Caco-2 (cell line): ENCODE measurements at regions not wholly inside any gene's neighbourhood (a gene's known extent, or its start where the extent isn't known, plus 50 kb on each side); places are given as distances from the start of the nearest gene placed in this dataset.

Experiments used
- BruUV-seq: library from RNA; stranded (reverse); fragments of 400-500 nt; replicated peaks from 2 replicates; lab custom pipeline; 2021; lab: Mats Ljungman, UMichigan
- CTCF ChIA-PET: fragments of 300-600 bp; sonication (Branson Sonifier 250); formaldehyde crosslinking; loops from one replicate; lab custom pipeline; 2022; ENCODE audit warnings: antibody characterized with exemption; lab: Charles Lee
- POLR2A ChIA-PET: fragments of 300-600 bp; sonication (Branson Sonifier 250); formaldehyde crosslinking; loops from one replicate; lab custom pipeline; 2022; ENCODE audit warnings: antibody characterized with exemption; lab: Charles Lee
- DNase-seq, 2 experiments: peaks; one replicate each; pipeline versions ENCODE4 v3.0.0 to v3.0.0-alpha.2; 2020 to 2022
- H3K27me3 ChIP-seq: replicated peaks from 2 replicates; pipeline ENCODE4 v1.6.0; 2011; ENCODE audit warnings: low read length; ENCODE audit not compliant: control insufficient read depth, insufficient read depth
- H3K36me3 ChIP-seq: 2 replicates; pipeline ENCODE4 v1.5.1; 2011; ENCODE audit warnings: low read length; ENCODE audit not compliant: control insufficient read depth, insufficient read depth
- H3K4me1 ChIP-seq: fragments of 250-450 bp; sonication (Bioruptor Pico); 2 replicates; pipeline ENCODE4 v1.5.1; 2020; ENCODE audit warnings: mild to moderate bottlenecking
- H3K4me3 ChIP-seq: 2 replicates; pipeline ENCODE4 v1.5.1; 2011; ENCODE audit warnings: low read depth, mild to moderate bottlenecking, control low read depth, low read length
- H3K9me3 ChIP-seq: fragments of 250-450 bp; sonication (Bioruptor Pico); 2 replicates; pipeline ENCODE4 v1.5.1; 2020; ENCODE audit warnings: mild to moderate bottlenecking, moderate library complexity
- H3K27ac Mint-ChIP-seq: one replicate; pipeline ENCODE4 v1.8.0; 2022; ENCODE audit warnings: mixed read lengths; ENCODE audit not compliant: unreplicated experiment
- H3K27me3 Mint-ChIP-seq: one replicate; pipeline ENCODE4 v1.8.0; 2022; ENCODE audit warnings: mixed read lengths; ENCODE audit not compliant: insufficient read depth, unreplicated experiment
- H3K36me3 Mint-ChIP-seq: one replicate; pipeline ENCODE4 v1.8.0; 2022; ENCODE audit warnings: mild to moderate bottlenecking, mixed read lengths; ENCODE audit not compliant: insufficient read depth, unreplicated experiment
- H3K4me1 Mint-ChIP-seq: one replicate; pipeline ENCODE4 v1.8.0; 2022; ENCODE audit warnings: low read depth, mixed read lengths; ENCODE audit not compliant: unreplicated experiment
- H3K4me3 Mint-ChIP-seq: one replicate; pipeline ENCODE4 v1.8.0; 2022; ENCODE audit warnings: mild to moderate bottlenecking, moderate library complexity, mixed read lengths; ENCODE audit not compliant: unreplicated experiment
- H3K9me3 Mint-ChIP-seq: one replicate; pipeline ENCODE4 v1.8.0; 2022; ENCODE audit warnings: mixed read lengths; ENCODE audit not compliant: unreplicated experiment
- intact Hi-C: fragments of 100-400 bp; cut with micrococcal nuclease; formaldehyde crosslinking; loops from one replicate; pipeline ENCODE4 v1.10.0; 2022; ENCODE audit not compliant: unreplicated experiment
- TF ChIP-seq, protein P1 (sequence below), 2 experiments: fragments of 200-600 bp in 1 of 2; IDR thresholded peaks; 1 replicate in 1 of 2; 2 replicates in 1 of 2; pipeline versions ENCODE4 v1.5.1 to v1.8.0; 2011 to 2022; ENCODE audit warnings: antibody characterized with exemption in 1 of 2, control low read depth in 1 of 2, inconsistent platforms in 1 of 2, low read depth in 1 of 2, low read length in 1 of 2, mild to moderate bottlenecking in 1 of 2, moderate library complexity in 1 of 2; ENCODE audit not compliant: insufficient read depth in 1 of 2, severe bottlenecking in 1 of 2, unreplicated experiment in 1 of 2

DNA sequence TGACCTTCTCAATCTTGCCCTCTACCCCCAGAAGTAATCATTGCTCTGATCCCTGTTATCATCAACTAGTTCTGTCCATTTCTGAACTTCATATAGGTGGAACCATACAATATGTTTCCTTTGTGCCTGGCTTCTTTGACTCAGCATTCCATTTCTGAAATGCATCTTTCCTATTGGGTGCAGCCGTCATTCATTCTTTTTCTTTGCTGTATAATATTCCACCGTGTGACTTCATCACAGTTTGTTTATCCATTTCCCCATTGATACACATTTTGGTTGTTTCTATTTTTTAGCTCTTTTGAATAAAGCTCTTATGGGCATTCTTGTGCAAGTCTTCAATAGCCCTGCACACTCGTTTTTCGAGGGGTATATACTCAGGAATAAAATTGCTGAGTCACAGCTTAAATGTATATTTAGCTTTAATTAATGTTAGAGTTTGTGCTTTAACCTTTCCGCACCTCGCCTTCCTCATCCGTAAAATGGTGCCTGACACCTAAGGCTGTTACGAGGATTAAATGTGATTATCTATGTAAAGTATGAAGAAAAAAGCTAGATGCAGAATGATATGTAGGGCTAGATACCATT is 491.6 kb downstream of the MIAT start:
- BruUV-seq = no TSS peak
- no peak overlapping the region for H3K4me3 ChIP-seq
- no peaks in the 10 kb centered on the region for H3K36me3 ChIP-seq
- no peaks in the 10 kb centered on the region for H3K9me3 ChIP-seq
- intact Hi-C loops = no loop called here
- H3K27me3 ChIP-seq = no peaks in the 10 kb centered on the region
- no peak for DNase-seq
- ChIA-PET CTCF (no interaction called here), POLR2A (no interaction called here)
- H3K4me3 Mint-ChIP-seq = no peak overlapping the region
- H3K4me1 ChIP-seq = peaks cover 8% of the 10 kb centered on the region
- H3K27me3 Mint-ChIP-seq = peaks cover 2% of the 10 kb centered on the region
- TF ChIP-seq, protein P1, sequence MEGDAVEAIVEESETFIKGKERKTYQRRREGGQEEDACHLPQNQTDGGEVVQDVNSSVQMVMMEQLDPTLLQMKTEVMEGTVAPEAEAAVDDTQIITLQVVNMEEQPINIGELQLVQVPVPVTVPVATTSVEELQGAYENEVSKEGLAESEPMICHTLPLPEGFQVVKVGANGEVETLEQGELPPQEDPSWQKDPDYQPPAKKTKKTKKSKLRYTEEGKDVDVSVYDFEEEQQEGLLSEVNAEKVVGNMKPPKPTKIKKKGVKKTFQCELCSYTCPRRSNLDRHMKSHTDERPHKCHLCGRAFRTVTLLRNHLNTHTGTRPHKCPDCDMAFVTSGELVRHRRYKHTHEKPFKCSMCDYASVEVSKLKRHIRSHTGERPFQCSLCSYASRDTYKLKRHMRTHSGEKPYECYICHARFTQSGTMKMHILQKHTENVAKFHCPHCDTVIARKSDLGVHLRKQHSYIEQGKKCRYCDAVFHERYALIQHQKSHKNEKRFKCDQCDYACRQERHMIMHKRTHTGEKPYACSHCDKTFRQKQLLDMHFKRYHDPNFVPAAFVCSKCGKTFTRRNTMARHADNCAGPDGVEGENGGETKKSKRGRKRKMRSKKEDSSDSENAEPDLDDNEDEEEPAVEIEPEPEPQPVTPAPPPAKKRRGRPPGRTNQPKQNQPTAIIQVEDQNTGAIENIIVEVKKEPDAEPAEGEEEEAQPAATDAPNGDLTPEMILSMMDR (IDR thresholded peaks at IDR 0.05; ENCODE audit: insufficient read depth in 1 of 2, low read depth in 1 of 2, low read length in 1 of 2, severe bottlenecking in 1 of 2, unreplicated experiment in 1 of 2) = no peak
- no peaks in the 10 kb centered on the region for H3K36me3 Mint-ChIP-seq
- H3K27ac Mint-ChIP-seq = no peak overlapping the region
- H3K4me1 Mint-ChIP-seq = no peaks in the 10 kb centered on the region
- no peaks in the 10 kb centered on the region for H3K9me3 Mint-ChIP-seq

DNA sequence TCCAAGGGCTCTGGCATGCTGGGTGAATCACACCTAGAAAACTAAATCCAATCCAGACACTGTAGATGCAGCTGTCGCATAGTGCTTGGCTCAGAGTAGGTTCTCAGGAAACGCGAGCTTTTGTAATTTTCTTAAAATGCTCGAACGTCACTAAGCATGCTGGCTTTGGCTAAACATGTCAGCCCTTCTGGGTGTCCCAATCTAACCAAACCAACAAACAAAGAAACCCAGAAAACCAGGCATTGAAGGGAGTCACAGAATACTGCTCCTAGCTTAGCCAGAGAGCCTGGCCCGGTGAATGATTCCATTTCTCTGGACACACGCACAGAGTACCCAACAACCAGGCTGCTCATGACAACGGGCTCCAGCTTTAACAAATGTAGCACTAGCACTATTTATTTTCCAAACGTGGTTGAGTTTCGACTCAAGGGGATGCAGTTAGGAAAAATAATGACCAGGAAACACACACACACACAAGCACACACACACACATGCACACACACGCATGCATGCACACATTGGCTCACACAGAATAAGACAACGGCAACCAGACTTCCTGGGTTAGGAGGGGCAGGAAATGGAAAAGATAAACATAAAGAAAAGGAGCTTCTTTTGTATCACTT is 492.6 kb downstream of the MIAT start:
- no peaks in the 10 kb centered on the region for H3K36me3 Mint-ChIP-seq
- no peak overlapping the region for H3K4me3 ChIP-seq
- CTCF ChIA-PET = no interaction called here

DNA sequence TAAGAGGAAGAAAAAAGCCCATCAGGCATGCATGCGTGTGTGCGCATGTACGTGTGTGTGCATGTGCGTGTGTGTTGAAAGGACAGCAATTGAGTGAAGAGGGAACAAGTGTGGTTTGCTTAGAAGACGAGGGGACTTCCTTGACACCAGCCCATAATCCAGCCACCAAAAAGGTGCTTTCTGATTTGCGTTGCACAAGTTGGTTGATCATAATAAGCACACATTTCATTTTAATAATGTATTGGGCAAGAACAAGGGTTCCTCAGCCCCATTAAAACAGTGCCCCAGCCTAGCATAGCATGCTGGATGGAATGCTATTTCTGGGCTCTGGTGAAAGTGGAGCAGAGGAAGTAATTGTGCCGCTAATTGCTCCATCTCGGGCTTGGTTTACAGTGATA is 493.2 kb downstream of the MIAT start:
- no peak for DNase-seq
- POLR2A ChIA-PET = no interaction called here
- peaks cover 8% of the 10 kb centered on the region for H3K4me1 ChIP-seq
- TF ChIP-seq, protein P1 (IDR thresholded peaks at IDR 0.05; ENCODE audit: insufficient read depth in 1 of 2, low read depth in 1 of 2, low read length in 1 of 2, severe bottlenecking in 1 of 2, unreplicated experiment in 1 of 2) = no peak
- intact Hi-C loops = no loop called here
- no peaks in the 10 kb centered on the region for H3K9me3 Mint-ChIP-seq
- H3K36me3 ChIP-seq = no peaks in the 10 kb centered on the region
- H3K4me3 ChIP-seq = no peak overlapping the region
- no peaks in the 10 kb centered on the region for H3K36me3 Mint-ChIP-seq
- CTCF ChIA-PET = interaction anchor here (0.7 kb wide), 1 partner anchor 19 kb away, joined by 3 read pairs; no protein-coding TSS in a partner anchor
- no peaks in the 10 kb centered on the region for H3K4me1 Mint-ChIP-seq
- H3K9me3 ChIP-seq = no peaks in the 10 kb centered on the region
- H3K27ac Mint-ChIP-seq = no peak overlapping the region
- no peaks in the 10 kb centered on the region for H3K27me3 Mint-ChIP-seq
- no peaks in the 10 kb centered on the region for H3K27me3 ChIP-seq
- no peak overlapping the region for H3K4me3 Mint-ChIP-seq
- no TSS peak for BruUV-seq

More for the DNA sequence above, 492.6 kb downstream of the MIAT start:
- no peak for DNase-seq
- no TSS peak for BruUV-seq
- TF ChIP-seq, protein P1 (IDR thresholded peaks at IDR 0.05; ENCODE audit: insufficient read depth in 1 of 2, low read depth in 1 of 2, low read length in 1 of 2, severe bottlenecking in 1 of 2, unreplicated experiment in 1 of 2) = no peak
- Mint-ChIP-seq H3K4me1 (no peaks in the 10 kb centered on the region), H3K27me3 (no peaks in the 10 kb centered on the region), H3K9me3 (no peaks in the 10 kb centered on the region), H3K4me3 (no peak overlapping the region), H3K27ac (no peak overlapping the region)
- POLR2A ChIA-PET = no interaction called here
- H3K9me3 ChIP-seq = no peaks in the 10 kb centered on the region
- intact Hi-C loops = no loop called here
- peaks cover 8% of the 10 kb centered on the region for H3K4me1 ChIP-seq
- H3K27me3 ChIP-seq = no peaks in the 10 kb centered on the region
- H3K36me3 ChIP-seq = no peaks in the 10 kb centered on the region
